Astrocyte of the spinal cord (primary cell): ENCODE measurements at regions not wholly inside any gene's neighbourhood (a gene's known extent, or its start where the extent isn't known, plus 50 kb on each side); places are given as distances from the start of the nearest gene placed in this dataset.

Source experiments
- DNase-seq: peaks from one replicate; pipeline ENCODE4 v3.0.0; 2011; ENCODE audit warnings: low read depth, low spot score
- H3K4me3 ChIP-seq: 2 replicates; pipeline ENCODE4 v1.5.1; 2011; ENCODE audit warnings: low read depth, mild to moderate bottlenecking, low read length, moderate library complexity
- CTCF ChIP-seq: IDR thresholded peaks from 2 replicates; pipeline ENCODE4 v1.5.1; 2012; ENCODE audit warnings: low read depth, mild to moderate bottlenecking, low read length, inconsistent platforms
- in situ Hi-C: cut with HindIII; loops from 2 replicates; pipeline ENCODE4 v1.10.0; 2017; ENCODE audit warnings: low sequenced_read_pairs

DNA sequence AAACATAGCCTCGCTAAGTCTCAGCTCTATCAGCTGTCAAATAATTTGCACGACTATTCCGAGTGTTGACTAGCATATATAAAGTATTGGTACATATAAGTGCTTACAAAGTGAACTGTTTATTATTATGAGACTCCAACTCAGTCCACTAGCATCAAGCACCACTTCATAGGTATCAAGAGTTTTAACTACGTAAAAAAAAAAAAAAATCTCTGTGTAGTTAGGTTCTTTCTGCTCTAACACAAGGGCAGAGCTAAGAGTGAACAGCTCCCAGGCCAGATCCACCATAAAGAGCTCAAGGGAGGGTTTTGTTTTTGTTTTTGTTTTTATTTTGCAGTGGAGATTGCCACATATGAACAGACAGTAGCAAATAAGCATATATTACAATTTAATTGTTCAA, 309.8 kb upstream of the SGK1 start:
- H3K4me3 ChIP-seq, result no peak overlapping the region
- TF ChIP-seq CTCF, result no peak
- DNase-seq, result no peak
- in situ Hi-C loops, result no loop called here

DNA sequence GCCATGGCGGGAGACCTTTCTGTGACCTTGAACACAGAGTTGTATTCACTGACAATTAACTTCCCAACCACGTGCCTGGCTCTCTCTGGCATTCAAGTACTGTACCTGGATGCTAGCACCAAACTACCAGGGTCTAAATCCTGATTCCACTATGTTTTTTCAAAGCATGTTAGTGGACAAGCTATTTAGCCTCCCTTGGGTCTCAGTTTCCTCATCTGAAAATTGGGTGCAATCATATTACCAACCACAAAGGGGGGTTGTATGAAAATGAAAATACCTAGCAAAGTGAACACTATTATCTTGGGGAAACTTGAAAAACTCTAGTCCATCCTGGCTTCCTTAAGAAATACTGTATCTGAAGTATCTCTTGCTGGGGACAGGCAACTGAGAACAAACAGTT, 308.7 kb upstream of the SGK1 start:
- no peak for TF ChIP-seq CTCF
- in situ Hi-C loops, result no loop called here
- H3K4me3 ChIP-seq, result no peak overlapping the region
- DNase-seq, result no peak

- in situ Hi-C loops, result no loop called here
- peak; percentile 56 for DNase-seq
- no peak for TF ChIP-seq CTCF
- no peak overlapping the region for H3K4me3 ChIP-seq
These were observed 308.2 kb upstream of the SGK1 start for GRCh38 chr6:134626086-134626485.

DNA sequence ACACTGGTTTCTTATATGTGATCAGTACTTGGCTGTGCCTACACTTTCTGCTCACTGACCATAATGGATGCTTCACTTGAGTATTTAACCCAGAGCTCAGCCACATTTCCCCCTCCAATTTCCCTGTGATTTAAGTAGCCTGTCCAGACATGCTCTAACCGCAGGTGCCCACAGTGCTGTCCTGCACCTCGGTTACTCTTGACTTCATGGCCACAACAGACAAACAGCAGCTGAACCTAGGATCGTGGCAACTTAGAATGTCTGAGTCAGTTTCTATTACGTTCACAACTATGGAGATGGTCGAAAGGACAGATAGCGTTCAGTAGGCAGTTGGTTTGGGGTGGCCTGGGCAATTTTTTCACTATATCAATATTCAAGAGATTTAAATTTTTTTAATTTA, 306.9 kb upstream of the SGK1 start:
- no peak for TF ChIP-seq CTCF
- DNase-seq, result no peak
- in situ Hi-C loops, result no loop called here
- no peak overlapping the region for H3K4me3 ChIP-seq

DNA sequence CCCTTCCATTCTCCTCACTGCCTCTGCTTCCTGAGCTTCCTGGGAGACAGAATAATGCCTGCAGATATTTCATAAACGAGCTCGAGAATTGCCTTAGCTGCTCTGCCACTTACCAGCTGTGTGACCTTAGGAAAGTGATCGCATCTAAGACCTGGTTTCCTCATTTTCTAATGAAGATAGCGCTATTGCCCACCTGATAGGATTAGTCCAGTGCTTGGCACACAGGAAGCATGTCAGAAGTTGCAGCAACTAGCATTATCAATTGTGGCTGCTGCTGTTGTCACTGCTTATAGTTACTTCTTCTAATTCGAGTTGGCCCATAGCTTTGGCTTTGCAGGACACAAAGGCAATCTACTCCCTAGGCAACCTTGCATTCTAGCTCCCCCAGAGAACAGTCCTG, 305.5 kb upstream of the SGK1 start:
- H3K4me3 ChIP-seq, result no peak overlapping the region
- in situ Hi-C loops, result no loop called here
- no peak for TF ChIP-seq CTCF
- DNase-seq, result no peak

DNA sequence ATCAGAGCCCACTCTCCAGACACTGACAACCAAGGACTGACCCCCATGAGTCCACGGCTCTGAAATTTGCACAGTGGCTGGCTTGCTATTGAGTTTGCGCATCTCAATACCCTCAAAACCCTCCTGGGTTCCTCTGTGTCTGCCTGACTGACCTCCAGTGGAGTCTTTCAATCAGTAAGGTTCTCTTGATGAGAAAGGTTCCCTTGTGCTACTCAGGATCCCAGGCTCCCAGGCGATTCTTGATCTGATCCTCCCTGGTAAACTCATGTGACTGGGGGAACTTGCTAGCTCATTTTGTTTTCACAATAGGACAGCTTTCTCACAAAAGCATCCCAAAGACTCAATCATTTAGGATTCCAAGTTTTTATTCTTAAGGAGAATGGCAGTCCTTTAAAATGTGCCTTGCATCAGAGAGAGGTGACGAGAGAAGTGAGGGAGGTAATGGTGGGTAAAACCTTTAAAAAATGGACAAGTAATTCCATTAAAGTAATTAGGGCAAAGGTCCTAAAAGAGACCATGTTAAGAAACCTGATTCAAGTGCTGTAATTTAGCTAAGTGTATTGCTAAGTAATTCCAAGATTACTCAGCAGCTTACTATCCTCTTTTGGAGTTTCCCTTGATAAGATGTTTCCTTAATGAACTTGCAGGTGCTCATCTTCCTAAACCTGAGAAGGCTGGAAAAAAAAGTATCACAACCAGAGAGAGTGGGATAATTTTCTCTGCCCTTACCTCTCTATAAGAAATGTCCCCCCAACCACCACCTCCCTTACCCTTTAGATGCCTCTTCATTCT, 304.7 kb upstream of the SGK1 start:
- DNase-seq, result no peak
- no peak for TF ChIP-seq CTCF
- H3K4me3 ChIP-seq, result no peak overlapping the region
- in situ Hi-C loops, result no loop called here

GRCh38 chr6:134621858-134622257, 303.9 kb upstream of the SGK1 start:
- TF ChIP-seq CTCF, result no peak
- no peak for DNase-seq
- H3K4me3 ChIP-seq, result no peak overlapping the region
- in situ Hi-C loops, result no loop called here
